22Rv1 (cell line): ENCODE measurements at regions not wholly inside any gene's neighbourhood (a gene's known extent, or its start where the extent isn't known, plus 50 kb on each side); places are given as distances from the start of the nearest gene placed in this dataset.
"Not testable (repeated sequence)": the region's sequence is repeated elsewhere in the genome, so short reads cannot be mapped to it uniquely, and the experiment has no call there.

Experiments used
- H3K27ac ChIP-seq: fragments of 450-650 bp; 2 replicates; pipeline ENCODE4 v1.5.1; 2017
- CTCF ChIP-seq: fragments of 450-650 bp; IDR thresholded peaks from 2 replicates; pipeline ENCODE4 v1.5.1; 2017; ENCODE audit warnings: mild to moderate bottlenecking
- ZFX ChIP-seq: fragments of 450-650 bp; IDR thresholded peaks from 2 replicates; pipeline ENCODE4 v1.6.1; 2017; ENCODE audit warnings: antibody characterized with exemption, borderline replicate concordance

- no peak overlapping the region for H3K27ac ChIP-seq
- TF ChIP-seq ZFX (no peak), CTCF (no peak)
These were observed 414.4 kb downstream of the OLFM4 start for GRCh38 chr13:53442979-53443378.

DNA sequence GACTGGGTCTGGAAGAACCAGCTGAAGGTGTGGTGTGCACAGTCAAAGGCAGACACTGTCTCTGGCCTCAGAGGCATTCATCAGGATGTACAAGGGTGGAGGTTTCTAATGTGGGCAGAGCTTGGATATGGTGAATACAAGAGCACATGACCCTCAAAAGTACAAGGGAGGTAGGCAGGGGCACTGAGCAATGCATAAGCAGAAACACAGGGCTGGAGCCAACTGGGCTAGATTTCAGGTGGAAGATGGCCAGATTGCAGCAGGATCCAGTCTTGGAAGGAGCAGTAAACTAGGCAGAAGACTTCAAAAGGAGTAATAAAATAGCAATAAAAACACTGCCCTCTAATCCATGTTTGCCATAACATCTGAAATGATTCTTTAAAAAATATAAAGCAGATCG, 417.1 kb downstream of the OLFM4 start:
- no peak for TF ChIP-seq CTCF
- no peak for TF ChIP-seq ZFX
- no peak overlapping the region for H3K27ac ChIP-seq

- TF ChIP-seq CTCF (no peak), ZFX (no peak)
- H3K27ac ChIP-seq = no peak overlapping the region
These were observed 418.8 kb downstream of the OLFM4 start for GRCh38 chr13:53447456-53447855.

DNA sequence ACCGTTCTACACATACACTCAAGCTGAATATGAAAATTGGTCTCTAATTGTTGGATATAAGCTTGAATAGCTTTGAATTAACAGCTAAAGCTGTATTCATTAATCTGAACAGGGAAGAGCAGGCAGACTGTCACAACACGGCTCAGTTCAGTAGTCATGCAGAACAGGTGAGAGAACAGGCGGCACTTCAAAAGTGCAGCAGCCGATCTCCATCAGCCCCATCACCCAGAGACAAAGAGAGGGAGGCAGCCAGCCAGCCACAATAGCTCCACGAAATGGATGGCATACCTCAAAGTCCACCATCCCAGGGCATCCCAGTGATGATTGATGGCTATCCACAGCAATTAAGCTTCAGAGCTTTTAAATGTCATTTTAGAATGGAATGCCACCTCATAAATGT, 419.2 kb downstream of the OLFM4 start:
- no peak overlapping the region for H3K27ac ChIP-seq
- TF ChIP-seq CTCF (no peak), ZFX (no peak)

DNA sequence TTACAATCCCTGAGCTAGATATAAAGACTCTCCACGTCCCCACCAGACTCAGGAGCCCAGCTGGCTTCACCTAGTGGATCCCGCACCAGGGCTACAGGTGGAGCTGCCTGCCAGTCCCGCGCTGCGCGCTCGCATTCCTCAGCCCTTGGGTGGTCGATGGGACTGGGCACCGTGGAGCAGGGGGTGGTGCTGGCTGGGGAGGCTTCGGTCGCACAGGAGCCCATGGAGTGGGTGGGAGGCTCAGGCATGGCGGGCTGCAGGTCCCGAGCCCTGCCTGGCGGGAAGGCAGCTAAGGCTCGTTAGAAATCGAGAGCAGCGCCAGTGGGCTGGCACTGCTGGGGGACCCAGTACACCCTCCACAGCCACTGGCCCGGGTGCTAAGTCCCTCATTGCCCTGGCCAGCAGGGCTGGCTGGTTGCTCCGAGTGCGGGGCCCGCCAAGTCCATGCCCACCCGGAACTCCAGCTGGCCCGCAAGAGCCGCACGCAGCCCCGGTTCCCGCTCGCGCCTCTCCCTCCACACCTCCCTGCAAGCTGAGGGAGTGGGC, 423.7 kb downstream of the OLFM4 start:
- H3K27ac ChIP-seq = not testable (repeated sequence)

DNA sequence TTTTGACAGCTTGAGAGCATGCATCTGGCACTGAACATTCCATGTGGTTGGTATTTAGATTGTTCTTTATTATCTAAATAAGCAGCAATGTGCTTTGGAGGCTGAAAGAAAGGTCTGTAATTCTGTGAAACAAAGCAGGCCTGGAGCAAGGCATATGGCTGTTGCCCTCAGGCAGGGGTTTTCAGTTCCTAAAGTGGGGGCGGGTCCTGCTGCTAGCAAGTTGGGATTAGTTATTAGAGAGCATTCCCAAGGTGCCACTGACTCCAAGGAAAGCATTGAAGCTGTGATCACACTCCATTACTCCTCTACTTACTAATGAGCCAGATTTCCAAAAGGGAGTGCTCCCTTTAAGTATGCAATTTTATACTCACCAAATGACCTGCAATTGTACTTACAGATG, 432.2 kb downstream of the OLFM4 start:
- TF ChIP-seq CTCF (no peak), ZFX (no peak)

DNA sequence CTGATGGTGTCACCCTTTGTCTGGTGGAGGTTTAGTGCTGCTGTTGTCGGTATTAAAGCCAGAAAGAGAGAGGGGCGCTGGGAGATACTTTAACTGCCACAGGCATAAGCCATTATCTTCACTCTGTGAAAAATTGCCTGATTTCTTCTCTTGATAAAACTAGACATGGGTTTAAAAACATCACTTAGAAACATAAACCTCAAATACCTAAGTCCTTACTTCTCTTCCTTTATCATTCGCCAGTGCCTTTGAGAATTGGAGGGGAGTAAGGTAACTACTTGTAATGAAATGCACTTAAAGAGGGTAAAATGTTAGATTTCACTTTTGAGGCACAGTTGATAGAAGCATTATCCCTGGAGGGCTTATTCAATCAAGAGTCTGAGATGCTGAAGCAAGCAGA, 434.5 kb downstream of the OLFM4 start:
- no peak overlapping the region for H3K27ac ChIP-seq
- TF ChIP-seq ZFX (no peak), CTCF (no peak)

More for the DNA sequence above, 432.2 kb downstream of the OLFM4 start:
- H3K27ac ChIP-seq = no peak overlapping the region

DNA sequence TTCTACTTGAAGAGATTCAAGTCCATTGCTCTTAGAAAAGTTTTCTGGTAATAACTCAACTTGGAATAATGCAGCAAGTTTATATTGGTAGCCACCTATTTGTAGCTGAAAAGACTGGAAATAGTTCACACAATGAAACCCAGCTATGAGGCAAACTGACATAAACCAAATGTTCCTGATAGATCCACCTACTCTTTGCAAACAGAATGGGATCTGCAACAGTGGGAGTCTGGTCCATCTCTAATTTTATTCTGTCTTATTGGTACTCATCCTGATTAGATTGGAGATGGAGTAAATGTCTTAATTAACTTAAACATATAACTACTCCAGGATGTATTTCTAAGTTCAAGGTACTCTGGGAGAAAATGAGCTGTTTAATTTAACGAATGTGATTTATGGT, 438.0 kb downstream of the OLFM4 start:
- no peak overlapping the region for H3K27ac ChIP-seq
- no peak for TF ChIP-seq CTCF
